Gastrocnemius medialis (tissue), 4 donors: ENCODE measurements at regions not wholly inside any gene's neighbourhood (a gene's known extent, or its start where the extent isn't known, plus 50 kb on each side); places are given as distances from the start of the nearest gene placed in this dataset.

Experiments
- CTCF ChIP-seq, 5 experiments: fragments of 450-650 bp in 3 of 5; fragments of 200-600 bp in 2 of 5; sonication (generic) in 2 of 5; IDR thresholded peaks in 4 of 5; conservative IDR thresholded peaks in 1 of 5; 1 replicate in 4 of 5; 2 replicates in 1 of 5; pipeline ENCODE4 v1.5.1; 2016 to 2019; ENCODE audit warnings: antibody characterized with exemption in 5 of 5, mild to moderate bottlenecking in 3 of 5, moderate library complexity in 3 of 5
- POLR2A ChIP-seq, 2 donors: fragments of 450-650 bp; IDR thresholded peaks; one replicate each; pipeline ENCODE4 v1.6.1; 2017; ENCODE audit warnings: antibody characterized with exemption in 2 of 2, mild to moderate bottlenecking in 2 of 2, moderate library complexity in 2 of 2

GRCh38 chr2:83866211-83866610 lies 592.9 kb downstream of the SUCLG1 start:
- no peak for TF ChIP-seq CTCF (IDR thresholded peaks at IDR 0.05 in 4 of 5, conservative IDR thresholded peaks at IDR 0.05 in 1 of 5)
- no peak for TF ChIP-seq POLR2A (IDR thresholded peaks at IDR 0.05)
